ENCODE measurements at regions not wholly inside any gene's neighbourhood (a gene's known extent, or its start where the extent isn't known, plus 50 kb on each side); places are given as distances from the start of the nearest gene placed in this dataset.

DNA sequence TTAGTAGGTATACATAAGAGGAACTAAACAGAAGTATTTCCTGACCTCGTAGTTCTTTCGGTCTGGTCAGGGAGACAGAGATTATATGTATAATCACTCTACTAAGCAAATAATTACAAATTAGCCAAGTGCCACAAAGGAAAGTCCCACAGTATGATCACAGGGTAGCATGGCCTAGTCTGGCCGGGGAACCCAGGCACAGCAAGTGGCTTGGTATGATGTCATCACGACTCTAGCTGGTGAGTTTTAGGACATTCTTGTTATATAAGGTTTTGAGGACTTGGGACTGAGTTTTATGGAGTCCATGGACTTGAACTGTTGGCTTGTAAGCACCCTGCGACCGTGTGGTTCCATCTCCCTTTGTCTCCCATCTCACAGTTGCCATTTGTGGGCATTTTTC is 316.5 kb upstream of the ZFHX3 start:
- no peak for DNase-seq
- WGBS (ENCODE audit: extremely low coverage, insufficient coverage, insufficient read length), result no CpG with 5 or more reads among the region's 6 CpGs
- H3K14ac ChIP-seq (ENCODE audit: low read length), result no peak overlapping the region
- H2AFZ ChIP-seq (ENCODE audit: insufficient read depth, low read length, poor library complexity), result no peak overlapping the region
- no peaks in the 10 kb centered on the region for H3K79me1 ChIP-seq (ENCODE audit: low read length)
- H3K9ac ChIP-seq (ENCODE audit: low read length), result no peak overlapping the region
- no peak overlapping the region for H3K27ac ChIP-seq (ENCODE audit: low read depth, low read length)
- H3K9me3 ChIP-seq (ENCODE audit: insufficient read depth, low read depth, low read length), result no peaks in the 10 kb centered on the region
- H3K4me3 ChIP-seq (ENCODE audit: low read depth, low read length), result no peak overlapping the region
- no peaks in the 10 kb centered on the region for H3K4me1 ChIP-seq (ENCODE audit: control insufficient read depth in 1 of 2, insufficient read depth in 2 of 2, low read length in 2 of 2)
- no peak overlapping the region for H2AK5ac ChIP-seq (ENCODE audit: low read length)
- no peak overlapping the region for H4K91ac ChIP-seq (ENCODE audit: low read depth, low read length)
- H2BK12ac ChIP-seq (ENCODE audit: low read length), result no peak overlapping the region
- H4K12ac ChIP-seq (ENCODE audit: low read depth, low read length), result no peak overlapping the region
- H2BK5ac ChIP-seq (ENCODE audit: low read depth, low read length, poor library complexity), result no peak overlapping the region
- H3K79me2 ChIP-seq (ENCODE audit: control insufficient read depth, insufficient read depth, low read length, poor library complexity), result no peaks in the 10 kb centered on the region
- no peak overlapping the region for H3K4ac ChIP-seq (ENCODE audit: low read depth, low read length)
- no peak overlapping the region for H3K23ac ChIP-seq (ENCODE audit: low read length)
- no peaks in the 10 kb centered on the region for H3K27me3 ChIP-seq (ENCODE audit: insufficient read depth, low read length)
- no peak overlapping the region for H3K4me2 ChIP-seq (ENCODE audit: low read length)
- H3K36me3 ChIP-seq (ENCODE audit: control insufficient read depth in 1 of 2, insufficient read depth in 2 of 2, low read length in 2 of 2), result no peaks in the 10 kb centered on the region
- H3K18ac ChIP-seq (ENCODE audit: low read length), result no peak overlapping the region
- no peak overlapping the region for H4K8ac ChIP-seq (ENCODE audit: low read depth, low read length)
- H2BK120ac ChIP-seq (ENCODE audit: insufficient read depth, low read length, poor library complexity), result no peak overlapping the region

DNA sequence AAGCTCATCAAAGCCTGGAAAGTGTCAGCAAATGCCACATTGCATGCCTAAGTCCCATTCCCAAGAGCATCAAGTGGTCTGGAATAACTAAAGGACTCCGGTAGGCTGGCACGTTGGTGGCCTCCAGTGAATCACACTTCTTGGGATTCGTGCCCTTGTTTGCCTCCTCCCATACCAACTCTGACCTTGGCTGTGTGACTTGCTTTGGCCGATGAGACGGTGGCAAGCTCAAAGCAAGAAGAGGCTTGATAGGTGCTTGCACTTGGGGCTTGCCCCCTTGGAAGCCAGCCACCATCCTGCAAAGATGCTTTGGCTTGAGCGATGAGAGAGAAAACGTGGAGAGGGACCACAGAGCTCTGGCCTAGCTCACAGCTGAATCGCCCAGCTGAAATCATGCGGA is 313.1 kb upstream of the ZFHX3 start:
- Histone ChIP-seq H4K91ac (ENCODE audit: low read depth, low read length) (no peak overlapping the region), H3K4me1 (ENCODE audit: control insufficient read depth in 1 of 2, insufficient read depth in 2 of 2, low read length in 2 of 2) (no peaks in the 10 kb centered on the region), H2BK12ac (ENCODE audit: low read length) (no peak overlapping the region), H3K9ac (ENCODE audit: low read length) (no peak overlapping the region), H2BK120ac (ENCODE audit: insufficient read depth, low read length, poor library complexity) (no peak overlapping the region), H4K8ac (ENCODE audit: low read depth, low read length) (no peak overlapping the region), H3K18ac (ENCODE audit: low read length) (no peak overlapping the region), H3K14ac (ENCODE audit: low read length) (no peak overlapping the region), H2AK5ac (ENCODE audit: low read length) (no peak overlapping the region), H3K79me2 (ENCODE audit: control insufficient read depth, insufficient read depth, low read length, poor library complexity) (no peaks in the 10 kb centered on the region), H3K23ac (ENCODE audit: low read length) (no peak overlapping the region), H2AFZ (ENCODE audit: insufficient read depth, low read length, poor library complexity) (no peak overlapping the region), H3K27me3 (ENCODE audit: insufficient read depth, low read length) (no peaks in the 10 kb centered on the region), H3K4ac (ENCODE audit: low read depth, low read length) (no peak overlapping the region), H3K4me2 (ENCODE audit: low read length) (no peak overlapping the region), H3K79me1 (ENCODE audit: low read length) (no peaks in the 10 kb centered on the region), H3K27ac (ENCODE audit: low read depth, low read length) (no peak overlapping the region), H2BK5ac (ENCODE audit: low read depth, low read length, poor library complexity) (no peak overlapping the region), H3K4me3 (ENCODE audit: low read depth, low read length) (peak overlapping the region; percentile 2), H4K12ac (ENCODE audit: low read depth, low read length) (no peak overlapping the region), H3K36me3 (ENCODE audit: control insufficient read depth in 1 of 2, insufficient read depth in 2 of 2, low read length in 2 of 2) (no peaks in the 10 kb centered on the region), H3K9me3 (ENCODE audit: insufficient read depth, low read depth, low read length) (no peaks in the 10 kb centered on the region)
- no peak for DNase-seq
- WGBS (ENCODE audit: extremely low coverage, insufficient coverage, insufficient read length), result no CpG with 5 or more reads among the region's 9 CpGs

DNA sequence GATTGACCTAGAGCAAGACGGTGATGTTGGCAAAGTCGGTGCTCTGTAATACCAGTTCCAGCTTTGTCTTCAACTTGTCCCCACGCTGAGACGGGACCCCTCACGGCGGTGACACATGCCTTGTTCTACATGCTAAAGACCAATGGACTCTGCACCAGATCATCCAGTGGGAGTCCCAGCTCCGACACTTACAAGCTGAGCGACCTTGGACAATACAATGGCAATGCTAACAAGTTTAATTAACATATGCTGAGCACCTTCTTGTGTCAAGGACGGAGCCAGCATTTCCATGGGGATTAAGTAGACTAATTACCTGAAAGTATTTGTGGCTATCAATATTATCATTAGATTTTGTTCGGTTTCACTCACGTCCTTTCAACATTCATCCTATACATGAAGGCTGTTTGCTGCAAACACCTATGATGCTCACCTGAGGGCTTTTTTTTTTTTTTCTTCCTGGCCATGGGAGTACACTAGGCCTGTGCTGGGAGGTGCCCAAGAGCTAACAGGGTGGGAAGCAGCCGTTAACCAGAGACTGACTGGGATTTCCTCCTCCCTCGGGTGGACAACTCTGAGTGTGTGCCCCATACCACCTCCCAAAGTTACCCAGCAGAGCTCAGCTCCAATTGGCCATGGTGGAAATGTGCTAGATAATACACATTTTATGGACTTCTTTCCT is 308.6 kb upstream of the ZFHX3 start:
- Histone ChIP-seq H3K23ac (ENCODE audit: low read length) (no peak overlapping the region), H3K4me1 (ENCODE audit: control insufficient read depth in 1 of 2, insufficient read depth in 2 of 2, low read length in 2 of 2) (no peaks in the 10 kb centered on the region), H2BK12ac (ENCODE audit: low read length) (no peak overlapping the region), H3K4me3 (ENCODE audit: low read depth, low read length) (no peak overlapping the region), H2BK120ac (ENCODE audit: insufficient read depth, low read length, poor library complexity) (no peak overlapping the region), H3K9ac (ENCODE audit: low read length) (no peak overlapping the region), H2AFZ (ENCODE audit: insufficient read depth, low read length, poor library complexity) (no peak overlapping the region), H3K18ac (ENCODE audit: low read length) (no peak overlapping the region), H3K14ac (ENCODE audit: low read length) (no peak overlapping the region), H3K79me2 (ENCODE audit: control insufficient read depth, insufficient read depth, low read length, poor library complexity) (no peaks in the 10 kb centered on the region), H3K4ac (ENCODE audit: low read depth, low read length) (no peak overlapping the region), H4K8ac (ENCODE audit: low read depth, low read length) (no peak overlapping the region), H3K36me3 (ENCODE audit: control insufficient read depth in 1 of 2, insufficient read depth in 2 of 2, low read length in 2 of 2) (no peaks in the 10 kb centered on the region), H2AK5ac (ENCODE audit: low read length) (no peak overlapping the region), H3K9me3 (ENCODE audit: insufficient read depth, low read depth, low read length) (peaks cover 2% of the 10 kb centered on the region), H3K27me3 (ENCODE audit: insufficient read depth, low read length) (no peaks in the 10 kb centered on the region), H3K27ac (ENCODE audit: low read depth, low read length) (no peak overlapping the region), H4K91ac (ENCODE audit: low read depth, low read length) (no peak overlapping the region), H2BK5ac (ENCODE audit: low read depth, low read length, poor library complexity) (no peak overlapping the region), H3K4me2 (ENCODE audit: low read length) (no peak overlapping the region), H3K79me1 (ENCODE audit: low read length) (no peaks in the 10 kb centered on the region), H4K12ac (ENCODE audit: low read depth, low read length) (no peak overlapping the region)
- no CpG with 5 or more reads among the region's 13 CpGs for WGBS (ENCODE audit: extremely low coverage, insufficient coverage, insufficient read length)
- DNase-seq, result no peak

DNA sequence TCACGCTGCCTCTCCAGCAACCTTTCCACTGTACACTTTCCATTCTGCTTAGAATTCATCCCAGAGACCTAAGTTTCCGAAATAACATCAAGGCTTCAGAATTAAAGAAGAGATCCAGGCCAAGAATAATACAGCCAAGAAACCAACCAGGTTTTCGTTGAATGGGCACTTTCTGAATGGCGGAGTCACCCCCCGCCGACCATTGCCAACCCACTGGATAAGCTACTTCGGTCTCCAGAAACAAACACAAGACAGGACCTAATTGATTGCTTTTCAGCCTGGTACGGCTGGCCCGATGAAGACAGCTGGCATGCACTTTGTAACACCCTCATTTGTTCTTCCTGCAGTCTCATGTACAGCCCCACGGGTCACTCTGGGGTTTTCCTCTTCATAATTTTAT is 308.1 kb upstream of the ZFHX3 start:
- no peak overlapping the region for H3K27ac ChIP-seq (ENCODE audit: low read depth, low read length)
- no peak overlapping the region for H2BK12ac ChIP-seq (ENCODE audit: low read length)
- no peak overlapping the region for H2AFZ ChIP-seq (ENCODE audit: insufficient read depth, low read length, poor library complexity)
- H3K23ac ChIP-seq (ENCODE audit: low read length), result no peak overlapping the region
- H3K9me3 ChIP-seq (ENCODE audit: insufficient read depth, low read depth, low read length), result peaks cover 2% of the 10 kb centered on the region
- H4K91ac ChIP-seq (ENCODE audit: low read depth, low read length), result no peak overlapping the region
- H3K4ac ChIP-seq (ENCODE audit: low read depth, low read length), result no peak overlapping the region
- H2AK5ac ChIP-seq (ENCODE audit: low read length), result no peak overlapping the region
- WGBS (ENCODE audit: extremely low coverage, insufficient coverage, insufficient read length), result no CpG with 5 or more reads among the region's 10 CpGs
- H3K36me3 ChIP-seq (ENCODE audit: control insufficient read depth in 1 of 2, insufficient read depth in 2 of 2, low read length in 2 of 2), result no peaks in the 10 kb centered on the region
- no peaks in the 10 kb centered on the region for H3K4me1 ChIP-seq (ENCODE audit: control insufficient read depth in 1 of 2, insufficient read depth in 2 of 2, low read length in 2 of 2)
- H3K27me3 ChIP-seq (ENCODE audit: insufficient read depth, low read length), result no peaks in the 10 kb centered on the region
- H3K79me2 ChIP-seq (ENCODE audit: control insufficient read depth, insufficient read depth, low read length, poor library complexity), result no peaks in the 10 kb centered on the region
- no peaks in the 10 kb centered on the region for H3K79me1 ChIP-seq (ENCODE audit: low read length)
- no peak for DNase-seq
- no peak overlapping the region for H3K18ac ChIP-seq (ENCODE audit: low read length)
- H4K8ac ChIP-seq (ENCODE audit: low read depth, low read length), result no peak overlapping the region
- no peak overlapping the region for H4K12ac ChIP-seq (ENCODE audit: low read depth, low read length)
- no peak overlapping the region for H3K4me3 ChIP-seq (ENCODE audit: low read depth, low read length)
- H3K14ac ChIP-seq (ENCODE audit: low read length), result no peak overlapping the region
- H3K4me2 ChIP-seq (ENCODE audit: low read length), result no peak overlapping the region
- no peak overlapping the region for H2BK120ac ChIP-seq (ENCODE audit: insufficient read depth, low read length, poor library complexity)
- no peak overlapping the region for H2BK5ac ChIP-seq (ENCODE audit: low read depth, low read length, poor library complexity)
- H3K9ac ChIP-seq (ENCODE audit: low read length), result no peak overlapping the region
